HG03521 (cell line): ENCODE measurements at regions not wholly inside any gene's neighbourhood (a gene's known extent, or its start where the extent isn't known, plus 50 kb on each side); places are given as distances from the start of the nearest gene placed in this dataset.

Experiments used
- ATAC-seq: cut with Tn5 transposase; IDR thresholded peaks from one replicate; pipeline ENCODE4 v1.9.1; 2021; ENCODE audit warnings: mild to moderate bottlenecking, moderate library complexity; ENCODE audit not compliant: unreplicated experiment

- no peak for ATAC-seq
Observed at GRCh38 chrX:69085151-69085550, 80.1 kb downstream of the PJA1 start.

- no peak for ATAC-seq
Observed at GRCh38 chrX:69083801-69084200, 81.5 kb downstream of the PJA1 start.

GRCh38 chrX:69083361-69083760 is 81.9 kb downstream of the PJA1 start:
- no peak for ATAC-seq

GRCh38 chrX:69082753-69083150 is 82.5 kb downstream of the PJA1 start:
- ATAC-seq: no peak

GRCh38 chrX:69082055-69082752 is 83.0 kb downstream of the PJA1 start:
- ATAC-seq: no peak

GRCh38 chrX:69080855-69081465 is 84.3 kb downstream of the PJA1 start:
- ATAC-seq: no peak

GRCh38 chrX:69079268-69079667 is 86.0 kb downstream of the PJA1 start:
- no peak for ATAC-seq

GRCh38 chrX:69077895-69078455 is 87.3 kb downstream of the PJA1 start:
- no peak for ATAC-seq

- no peak for ATAC-seq
Observed at GRCh38 chrX:69076088-69076487, 89.2 kb downstream of the PJA1 start.

- ATAC-seq: no peak
Observed at GRCh38 chrX:69074726-69075125, 90.5 kb downstream of the PJA1 start.

- ATAC-seq: no peak
Observed at GRCh38 chrX:69073721-69074120, 91.5 kb downstream of the PJA1 start.

- ATAC-seq: no peak
Observed at GRCh38 chrX:69073241-69073640, 92.0 kb downstream of the PJA1 start.

GRCh38 chrX:69072486-69073006 is 92.7 kb downstream of the PJA1 start:
- no peak for ATAC-seq

- ATAC-seq: no peak
Observed at GRCh38 chrX:69070949-69071650, 94.2 kb downstream of the PJA1 start.

GRCh38 chrX:69069876-69070275 is 95.4 kb downstream of the PJA1 start:
- no peak for ATAC-seq

- ATAC-seq: no peak
Observed at GRCh38 chrX:69069086-69069445, 96.2 kb downstream of the PJA1 start.

- no peak for ATAC-seq
Observed at GRCh38 chrX:69068301-69069085, 96.8 kb downstream of the PJA1 start.

- no peak for ATAC-seq
Observed at GRCh38 chrX:69067841-69068240, 97.4 kb downstream of the PJA1 start.

- ATAC-seq: no peak
Observed at GRCh38 chrX:69066966-69067525, 98.2 kb downstream of the PJA1 start.

- no peak for ATAC-seq
Observed at GRCh38 chrX:69066021-69066757, 99.1 kb downstream of the PJA1 start.
